Activated CD8-positive, alpha-beta memory T cell treated with anti-CD3 and anti-CD28 coated beads for 1 hour (primary cell): ENCODE measurements at regions not wholly inside any gene's neighbourhood (a gene's known extent, or its start where the extent isn't known, plus 50 kb on each side); places are given as distances from the start of the nearest gene placed in this dataset.

ENCODE experiments used
- DNase-seq, 2 donors: peaks; one replicate each; pipeline ENCODE4 v3.0.0-alpha.2; 2020; ENCODE audit warnings: low read depth in 1 of 2; ENCODE audit errors: extremely low read depth in 1 of 2

GRCh38 chr13:99053636-99054233 lies 75.9 kb upstream of the DOCK9 start:
- no peak for DNase-seq

- no peak for DNase-seq
Measured at GRCh38 chr13:99055281-99055680, 77.4 kb upstream of the DOCK9 start.

GRCh38 chr13:99055735-99056134 lies 77.9 kb upstream of the DOCK9 start:
- no peak for DNase-seq

- no peak for DNase-seq
Measured at GRCh38 chr13:99056381-99057014, 78.6 kb upstream of the DOCK9 start.

GRCh38 chr13:99057310-99057975 lies 79.6 kb upstream of the DOCK9 start:
- DNase-seq, result no peak

- no peak for DNase-seq
Measured at GRCh38 chr13:99058527-99059495, 80.9 kb upstream of the DOCK9 start.

GRCh38 chr13:99059498-99060075 lies 81.7 kb upstream of the DOCK9 start:
- no peak for DNase-seq

- DNase-seq, result no peak
Measured at GRCh38 chr13:99061411-99061810, 83.5 kb upstream of the DOCK9 start.

GRCh38 chr13:99062593-99062992 lies 84.7 kb upstream of the DOCK9 start:
- DNase-seq, result no peak

GRCh38 chr13:99063178-99063577 lies 85.3 kb upstream of the DOCK9 start:
- no peak for DNase-seq

- DNase-seq, result no peak
Measured at GRCh38 chr13:99063952-99064351, 86.1 kb upstream of the DOCK9 start.

- no peak for DNase-seq
Measured at GRCh38 chr13:99064624-99065234, 86.9 kb upstream of the DOCK9 start.

GRCh38 chr13:99065235-99066015 lies 87.6 kb upstream of the DOCK9 start:
- no peak for DNase-seq

- no peak for DNase-seq
Measured at GRCh38 chr13:99066219-99066618, 88.4 kb upstream of the DOCK9 start.

- DNase-seq, result no peak
Measured at GRCh38 chr13:99067159-99067985, 89.5 kb upstream of the DOCK9 start.

GRCh38 chr13:99071211-99071610 lies 93.3 kb upstream of the DOCK9 start:
- no peak for DNase-seq

- no peak for DNase-seq
Measured at GRCh38 chr13:99071666-99072065, 93.8 kb upstream of the DOCK9 start.

GRCh38 chr13:99072356-99072755 lies 94.5 kb upstream of the DOCK9 start:
- DNase-seq, result no peak

- DNase-seq, result no peak
Measured at GRCh38 chr13:99072941-99073340, 95.1 kb upstream of the DOCK9 start.
